Right lobe of liver (tissue), 4 donors: ENCODE measurements at regions not wholly inside any gene's neighbourhood (a gene's known extent, or its start where the extent isn't known, plus 50 kb on each side); places are given as distances from the start of the nearest gene placed in this dataset.

Experiments
- POLR2A ChIP-seq: fragments of 450-650 bp; IDR thresholded peaks from one replicate; pipeline ENCODE4 v1.6.1; 2017; ENCODE audit warnings: antibody characterized with exemption, mild to moderate bottlenecking
- TF ChIP-seq, protein P1 (sequence below), 4 donors: fragments of 200-600 bp in 3 of 4; fragments of 450-650 bp in 1 of 4; IDR thresholded peaks; one replicate each; pipeline versions ENCODE4 v1.5.1 to v1.8.0; 2016 to 2022; ENCODE audit warnings: antibody characterized with exemption in 4 of 4, mild to moderate bottlenecking in 2 of 4
- donor health status: DM: no; HTN: no; CAD: no.
- donor health status: DM: no; HTN: no; CAD: no.
- donor health status: DM: no; HTN: yes; CAD: no.

GRCh38 chr11:105469931-105470330 lies 139.9 kb upstream of the GRIA4 start:
- TF ChIP-seq, protein P1, sequence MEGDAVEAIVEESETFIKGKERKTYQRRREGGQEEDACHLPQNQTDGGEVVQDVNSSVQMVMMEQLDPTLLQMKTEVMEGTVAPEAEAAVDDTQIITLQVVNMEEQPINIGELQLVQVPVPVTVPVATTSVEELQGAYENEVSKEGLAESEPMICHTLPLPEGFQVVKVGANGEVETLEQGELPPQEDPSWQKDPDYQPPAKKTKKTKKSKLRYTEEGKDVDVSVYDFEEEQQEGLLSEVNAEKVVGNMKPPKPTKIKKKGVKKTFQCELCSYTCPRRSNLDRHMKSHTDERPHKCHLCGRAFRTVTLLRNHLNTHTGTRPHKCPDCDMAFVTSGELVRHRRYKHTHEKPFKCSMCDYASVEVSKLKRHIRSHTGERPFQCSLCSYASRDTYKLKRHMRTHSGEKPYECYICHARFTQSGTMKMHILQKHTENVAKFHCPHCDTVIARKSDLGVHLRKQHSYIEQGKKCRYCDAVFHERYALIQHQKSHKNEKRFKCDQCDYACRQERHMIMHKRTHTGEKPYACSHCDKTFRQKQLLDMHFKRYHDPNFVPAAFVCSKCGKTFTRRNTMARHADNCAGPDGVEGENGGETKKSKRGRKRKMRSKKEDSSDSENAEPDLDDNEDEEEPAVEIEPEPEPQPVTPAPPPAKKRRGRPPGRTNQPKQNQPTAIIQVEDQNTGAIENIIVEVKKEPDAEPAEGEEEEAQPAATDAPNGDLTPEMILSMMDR (IDR thresholded peaks at IDR 0.05), result no peak
- no peak for TF ChIP-seq POLR2A
